Calu3 (cell line): ENCODE measurements at regions not wholly inside any gene's neighbourhood (a gene's known extent, or its start where the extent isn't known, plus 50 kb on each side); places are given as distances from the start of the nearest gene placed in this dataset.
"Not testable (repeated sequence)": the region's sequence is repeated elsewhere in the genome, so short reads cannot be mapped to it uniquely, and the experiment has no call there.

Source experiments
- BruUV-seq: library from RNA; stranded (reverse); fragments of 400-500 nt; replicated peaks from 2 replicates; lab custom pipeline; 2021; lab: Mats Ljungman, UMichigan
- CTCF ChIA-PET: fragments of 300-600 bp; sonication (Branson Sonifier 250); formaldehyde crosslinking; loops from one replicate; lab custom pipeline; 2022; ENCODE audit warnings: antibody characterized with exemption; lab: Charles Lee
- DNase-seq: peaks from one replicate; pipeline ENCODE4 v3.0.0; 2022
- H3K27ac Mint-ChIP-seq: one replicate; pipeline ENCODE4 v1.8.0; 2022; ENCODE audit warnings: mixed read lengths; ENCODE audit not compliant: unreplicated experiment
- H3K27me3 Mint-ChIP-seq: one replicate; pipeline ENCODE4 v1.8.0; 2022; ENCODE audit warnings: mixed read lengths; ENCODE audit not compliant: unreplicated experiment
- H3K36me3 Mint-ChIP-seq: one replicate; pipeline ENCODE4 v1.8.0; 2022; ENCODE audit warnings: mild to moderate bottlenecking, moderate library complexity, mixed read lengths; ENCODE audit not compliant: insufficient read depth, unreplicated experiment
- H3K4me1 Mint-ChIP-seq: one replicate; pipeline ENCODE4 v1.8.0; 2022; ENCODE audit warnings: mild to moderate bottlenecking, low read depth, mixed read lengths; ENCODE audit not compliant: unreplicated experiment
- H3K4me3 Mint-ChIP-seq: one replicate; pipeline ENCODE4 v1.8.0; 2022; ENCODE audit warnings: mild to moderate bottlenecking, low read depth, moderate library complexity, mixed read lengths; ENCODE audit not compliant: unreplicated experiment
- H3K9me3 Mint-ChIP-seq: one replicate; pipeline ENCODE4 v1.8.0; 2022; ENCODE audit warnings: low read depth, mixed read lengths; ENCODE audit not compliant: unreplicated experiment
- CTCF ChIP-seq: fragments of 200-600 bp; IDR thresholded peaks from one replicate; pipeline ENCODE4 v1.8.0; 2022; ENCODE audit warnings: antibody characterized with exemption; ENCODE audit not compliant: unreplicated experiment
- intact Hi-C: fragments of 100-400 bp; cut with micrococcal nuclease; formaldehyde crosslinking; loops from one replicate; pipeline ENCODE4 v1.10.0; 2022; ENCODE audit not compliant: unreplicated experiment

DNA sequence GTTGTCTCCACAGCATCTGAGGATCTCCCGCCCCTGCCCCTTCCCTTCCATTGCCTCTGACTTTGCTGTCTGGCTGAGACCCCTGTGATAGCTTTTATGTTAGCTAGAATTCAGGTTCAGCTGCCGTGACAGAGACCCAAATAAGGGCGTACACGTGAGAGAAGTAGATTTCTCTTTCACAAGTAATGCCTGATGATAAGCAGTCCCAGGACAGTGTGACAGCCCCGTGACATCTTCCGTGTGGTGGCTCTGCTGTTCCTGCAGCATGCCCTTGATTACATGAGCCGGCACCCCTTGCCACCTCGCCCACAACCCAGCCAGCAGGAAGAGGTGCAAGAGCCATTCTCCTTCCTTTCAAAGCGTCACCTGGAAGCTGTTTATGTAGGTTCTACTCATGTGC, 130.9 kb upstream of the PODXL start:
- BruUV-seq: no TSS peak
- CTCF ChIA-PET: interaction anchor here (0.5 kb wide), 1 partner anchor 442 kb away, joined by 3 read pairs; no protein-coding TSS in a partner anchor
- no peaks in the 10 kb centered on the region for H3K9me3 Mint-ChIP-seq
- H3K4me3 Mint-ChIP-seq: no peak overlapping the region
- peaks cover 10% of the 10 kb centered on the region for H3K4me1 Mint-ChIP-seq
- no peak overlapping the region for H3K27ac Mint-ChIP-seq
- DNase-seq: no peak
- intact Hi-C loops: no loop called here
- H3K27me3 Mint-ChIP-seq: peaks cover 93% of the 10 kb centered on the region
- no peak for TF ChIP-seq CTCF
- no peaks in the 10 kb centered on the region for H3K36me3 Mint-ChIP-seq

- CTCF ChIA-PET: interaction anchor here (0.5 kb wide), 1 partner anchor 441 kb away, joined by 3 read pairs; no protein-coding TSS in a partner anchor
- intact Hi-C loops: no loop called here
- no peak for TF ChIP-seq CTCF
- no TSS peak for BruUV-seq
- no peaks in the 10 kb centered on the region for H3K36me3 Mint-ChIP-seq
- H3K27me3 Mint-ChIP-seq: peaks cover 93% of the 10 kb centered on the region
- no peak overlapping the region for H3K4me3 Mint-ChIP-seq
- H3K27ac Mint-ChIP-seq: no peak overlapping the region
- no peaks in the 10 kb centered on the region for H3K9me3 Mint-ChIP-seq
- DNase-seq: no peak
- H3K4me1 Mint-ChIP-seq: peaks cover 5% of the 10 kb centered on the region
Observed at GRCh38 chr7:131686833-131687232, 130.4 kb upstream of the PODXL start.

DNA sequence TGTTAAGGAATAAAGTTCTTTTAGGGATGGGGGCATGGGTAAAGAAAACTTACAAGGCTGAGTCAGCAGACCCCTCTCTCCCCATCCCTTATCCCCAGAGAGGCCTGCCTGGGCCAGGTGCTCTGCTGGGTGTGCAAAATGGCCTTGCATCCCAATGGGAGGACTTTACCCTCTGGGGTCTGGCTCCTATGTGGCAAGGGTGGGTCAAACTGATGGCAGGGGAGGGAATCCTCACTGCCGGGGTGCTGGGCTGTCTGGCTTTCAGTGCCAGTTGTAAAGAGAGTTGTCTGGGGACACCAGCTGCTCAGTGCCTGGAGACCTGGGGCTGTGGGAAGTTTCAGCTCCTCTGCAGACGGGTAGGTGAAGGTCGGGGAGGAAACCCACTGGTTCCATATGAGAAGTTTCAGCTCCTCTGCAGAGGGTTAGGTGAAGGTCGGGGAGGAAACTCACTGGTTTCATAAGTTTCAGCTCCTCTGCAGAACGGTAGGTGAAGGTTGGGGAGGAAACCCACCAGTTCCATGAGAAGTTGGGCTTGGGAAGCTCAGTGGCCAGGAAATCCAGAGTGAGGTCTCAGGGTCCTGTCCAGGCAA, 127.2 kb upstream of the PODXL start:
- no peak for TF ChIP-seq CTCF
- no peaks in the 10 kb centered on the region for H3K4me1 Mint-ChIP-seq
- intact Hi-C loops: no loop called here
- peaks cover 86% of the 10 kb centered on the region for H3K27me3 Mint-ChIP-seq
- no peaks in the 10 kb centered on the region for H3K36me3 Mint-ChIP-seq
- H3K9me3 Mint-ChIP-seq: peaks cover 4% of the 10 kb centered on the region
- CTCF ChIA-PET: no interaction called here
- no peak overlapping the region for H3K4me3 Mint-ChIP-seq
- H3K27ac Mint-ChIP-seq: no peak overlapping the region
- DNase-seq: no peak
- BruUV-seq: no TSS peak

GRCh38 chr7:131681961-131682360, 125.5 kb upstream of the PODXL start:
- CTCF ChIA-PET: interaction anchor here (0.8 kb wide), 1 partner anchor 14 kb away, joined by 3 read pairs; no protein-coding TSS in a partner anchor
- Mint-ChIP-seq H3K4me1 (no peaks in the 10 kb centered on the region), H3K27me3 (peaks cover 82% of the 10 kb centered on the region), H3K36me3 (no peaks in the 10 kb centered on the region), H3K27ac (no peak overlapping the region), H3K4me3 (no peak overlapping the region), H3K9me3 (peaks cover 4% of the 10 kb centered on the region)
- no peak for TF ChIP-seq CTCF
- BruUV-seq: no TSS peak
- DNase-seq: no peak
- intact Hi-C loops: no loop called here

DNA sequence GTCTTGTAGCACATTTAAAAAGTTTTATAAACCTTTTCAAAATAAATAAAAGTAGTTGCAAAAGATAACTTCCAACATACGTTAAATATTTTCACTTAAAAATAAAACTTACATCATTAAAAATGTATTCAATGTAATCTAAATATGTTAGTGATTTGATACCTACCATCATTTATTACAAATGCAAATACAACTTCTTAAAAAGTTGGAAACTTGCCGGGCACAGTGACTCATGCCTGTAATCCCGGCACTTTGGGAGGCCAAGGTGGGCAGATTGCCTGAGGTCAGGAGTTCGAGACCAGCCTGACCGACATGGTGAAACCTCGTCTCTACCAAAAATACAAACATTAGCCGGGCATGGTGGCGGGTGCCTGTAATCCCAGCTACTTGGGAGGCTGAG, 122.6 kb upstream of the PODXL start:
- DNase-seq, H3K9me3 Mint-ChIP-seq, intact Hi-C loops, H3K4me1 Mint-ChIP-seq, H3K36me3 Mint-ChIP-seq, H3K27ac Mint-ChIP-seq, H3K4me3 Mint-ChIP-seq, BruUV-seq: not testable (repeated sequence)
- CTCF ChIA-PET: interaction anchor here (0.8 kb wide), 1 partner anchor 12 kb away, joined by 3 read pairs; no protein-coding TSS in a partner anchor
- H3K27me3 Mint-ChIP-seq: peaks cover 71% of the 10 kb centered on the region

DNA sequence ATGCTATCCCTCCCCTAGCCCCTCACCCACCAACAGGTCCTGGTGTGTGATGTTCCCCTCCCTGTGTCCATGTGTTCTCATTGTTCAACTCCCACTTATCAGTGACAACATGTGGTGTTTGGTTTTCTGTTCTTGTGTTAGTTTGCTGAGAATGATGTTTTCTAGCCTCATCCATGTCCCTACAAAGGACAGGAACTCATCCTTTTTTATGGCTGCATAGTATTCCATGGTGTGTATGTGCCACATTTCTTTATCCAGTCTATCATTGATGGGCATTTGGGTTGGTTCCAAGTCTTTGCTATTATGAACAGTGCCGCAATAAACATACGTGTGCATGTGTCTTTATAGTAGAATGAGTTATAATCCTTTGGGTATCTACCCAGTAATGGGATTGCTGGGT, 120.4 kb upstream of the PODXL start:
- CTCF ChIA-PET, H3K4me1 Mint-ChIP-seq, H3K27ac Mint-ChIP-seq, intact Hi-C loops, DNase-seq, BruUV-seq, H3K9me3 Mint-ChIP-seq, H3K4me3 Mint-ChIP-seq, H3K36me3 Mint-ChIP-seq: not testable (repeated sequence)
- H3K27me3 Mint-ChIP-seq: peaks cover 77% of the 10 kb centered on the region
